ENCODE measurements at regions not wholly inside any gene's neighbourhood (a gene's known extent, or its start where the extent isn't known, plus 50 kb on each side); places are given as distances from the start of the nearest gene placed in this dataset.

DNA sequence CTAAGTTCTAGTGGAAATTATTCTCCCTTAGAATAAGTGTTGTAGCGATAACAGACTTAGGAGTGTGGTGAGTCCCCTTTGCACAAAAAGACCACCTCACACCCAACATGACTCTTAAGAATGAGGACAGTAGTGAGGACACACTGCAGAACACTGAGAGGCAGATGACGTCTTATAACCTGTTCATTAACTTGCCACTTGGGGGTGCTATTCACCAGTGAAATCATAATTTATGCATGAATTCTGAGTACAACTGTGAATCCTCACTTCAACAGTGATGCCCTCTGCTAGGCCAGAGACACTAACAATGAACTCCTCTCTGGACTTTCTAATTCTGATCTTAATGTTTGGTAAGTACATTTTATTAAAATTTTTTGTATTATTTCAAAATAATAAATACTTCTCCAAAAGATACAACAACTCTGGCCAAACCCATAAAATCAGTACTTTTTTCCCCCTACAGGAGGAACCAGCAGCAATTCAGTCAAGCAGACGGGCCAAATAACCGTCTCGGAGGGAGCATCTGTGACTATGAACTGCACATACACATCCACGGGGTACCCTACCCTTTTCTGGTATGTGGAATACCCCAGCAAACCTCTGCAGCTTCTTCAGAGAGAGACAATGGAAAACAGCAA, 274.7 kb downstream of the DAD1 start (continued):
- TF ChIP-seq, protein P1, sequence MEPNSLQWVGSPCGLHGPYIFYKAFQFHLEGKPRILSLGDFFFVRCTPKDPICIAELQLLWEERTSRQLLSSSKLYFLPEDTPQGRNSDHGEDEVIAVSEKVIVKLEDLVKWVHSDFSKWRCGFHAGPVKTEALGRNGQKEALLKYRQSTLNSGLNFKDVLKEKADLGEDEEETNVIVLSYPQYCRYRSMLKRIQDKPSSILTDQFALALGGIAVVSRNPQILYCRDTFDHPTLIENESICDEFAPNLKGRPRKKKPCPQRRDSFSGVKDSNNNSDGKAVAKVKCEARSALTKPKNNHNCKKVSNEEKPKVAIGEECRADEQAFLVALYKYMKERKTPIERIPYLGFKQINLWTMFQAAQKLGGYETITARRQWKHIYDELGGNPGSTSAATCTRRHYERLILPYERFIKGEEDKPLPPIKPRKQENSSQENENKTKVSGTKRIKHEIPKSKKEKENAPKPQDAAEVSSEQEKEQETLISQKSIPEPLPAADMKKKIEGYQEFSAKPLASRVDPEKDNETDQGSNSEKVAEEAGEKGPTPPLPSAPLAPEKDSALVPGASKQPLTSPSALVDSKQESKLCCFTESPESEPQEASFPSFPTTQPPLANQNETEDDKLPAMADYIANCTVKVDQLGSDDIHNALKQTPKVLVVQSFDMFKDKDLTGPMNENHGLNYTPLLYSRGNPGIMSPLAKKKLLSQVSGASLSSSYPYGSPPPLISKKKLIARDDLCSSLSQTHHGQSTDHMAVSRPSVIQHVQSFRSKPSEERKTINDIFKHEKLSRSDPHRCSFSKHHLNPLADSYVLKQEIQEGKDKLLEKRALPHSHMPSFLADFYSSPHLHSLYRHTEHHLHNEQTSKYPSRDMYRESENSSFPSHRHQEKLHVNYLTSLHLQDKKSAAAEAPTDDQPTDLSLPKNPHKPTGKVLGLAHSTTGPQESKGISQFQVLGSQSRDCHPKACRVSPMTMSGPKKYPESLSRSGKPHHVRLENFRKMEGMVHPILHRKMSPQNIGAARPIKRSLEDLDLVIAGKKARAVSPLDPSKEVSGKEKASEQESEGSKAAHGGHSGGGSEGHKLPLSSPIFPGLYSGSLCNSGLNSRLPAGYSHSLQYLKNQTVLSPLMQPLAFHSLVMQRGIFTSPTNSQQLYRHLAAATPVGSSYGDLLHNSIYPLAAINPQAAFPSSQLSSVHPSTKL (CRISPR knock-in tag; IDR thresholded peaks at IDR 0.05): 0 out of 2 replicates have a peak, but pooled peaks have one; percentile 23
- TF ChIP-seq, protein P2, sequence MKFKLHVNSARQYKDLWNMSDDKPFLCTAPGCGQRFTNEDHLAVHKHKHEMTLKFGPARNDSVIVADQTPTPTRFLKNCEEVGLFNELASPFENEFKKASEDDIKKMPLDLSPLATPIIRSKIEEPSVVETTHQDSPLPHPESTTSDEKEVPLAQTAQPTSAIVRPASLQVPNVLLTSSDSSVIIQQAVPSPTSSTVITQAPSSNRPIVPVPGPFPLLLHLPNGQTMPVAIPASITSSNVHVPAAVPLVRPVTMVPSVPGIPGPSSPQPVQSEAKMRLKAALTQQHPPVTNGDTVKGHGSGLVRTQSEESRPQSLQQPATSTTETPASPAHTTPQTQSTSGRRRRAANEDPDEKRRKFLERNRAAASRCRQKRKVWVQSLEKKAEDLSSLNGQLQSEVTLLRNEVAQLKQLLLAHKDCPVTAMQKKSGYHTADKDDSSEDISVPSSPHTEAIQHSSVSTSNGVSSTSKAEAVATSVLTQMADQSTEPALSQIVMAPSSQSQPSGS (CRISPR knock-in tag; IDR thresholded peaks at IDR 0.05): peak; percentile 44; the same call in 1 of the 2 replicates
- TF ChIP-seq ATF7-NPFF (CRISPR knock-in tag; IDR thresholded peaks at IDR 0.05; ENCODE audit: low read depth): no peak
- peak; percentile 70 for TF ChIP-seq SMC3 (IDR thresholded peaks at IDR 0.05; ENCODE audit: low read length)
- TF ChIP-seq, protein P3, sequence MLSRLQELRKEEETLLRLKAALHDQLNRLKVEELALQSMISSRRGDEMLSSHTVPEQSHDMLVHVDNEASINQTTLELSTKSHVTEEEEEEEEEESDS (CRISPR knock-in tag; IDR thresholded peaks at IDR 0.05; ENCODE audit: borderline replicate concordance): no peak
- TF ChIP-seq NR2C2 (CRISPR knock-in tag; IDR thresholded peaks at IDR 0.05; ENCODE audit: borderline replicate concordance): no peak
- TF ChIP-seq HMG20B (CRISPR knock-in tag; conservative IDR thresholded peaks at IDR 0.05): 0 out of 2 replicates have a peak, but pooled peaks have one; percentile 20
- TF ChIP-seq, protein P4, sequence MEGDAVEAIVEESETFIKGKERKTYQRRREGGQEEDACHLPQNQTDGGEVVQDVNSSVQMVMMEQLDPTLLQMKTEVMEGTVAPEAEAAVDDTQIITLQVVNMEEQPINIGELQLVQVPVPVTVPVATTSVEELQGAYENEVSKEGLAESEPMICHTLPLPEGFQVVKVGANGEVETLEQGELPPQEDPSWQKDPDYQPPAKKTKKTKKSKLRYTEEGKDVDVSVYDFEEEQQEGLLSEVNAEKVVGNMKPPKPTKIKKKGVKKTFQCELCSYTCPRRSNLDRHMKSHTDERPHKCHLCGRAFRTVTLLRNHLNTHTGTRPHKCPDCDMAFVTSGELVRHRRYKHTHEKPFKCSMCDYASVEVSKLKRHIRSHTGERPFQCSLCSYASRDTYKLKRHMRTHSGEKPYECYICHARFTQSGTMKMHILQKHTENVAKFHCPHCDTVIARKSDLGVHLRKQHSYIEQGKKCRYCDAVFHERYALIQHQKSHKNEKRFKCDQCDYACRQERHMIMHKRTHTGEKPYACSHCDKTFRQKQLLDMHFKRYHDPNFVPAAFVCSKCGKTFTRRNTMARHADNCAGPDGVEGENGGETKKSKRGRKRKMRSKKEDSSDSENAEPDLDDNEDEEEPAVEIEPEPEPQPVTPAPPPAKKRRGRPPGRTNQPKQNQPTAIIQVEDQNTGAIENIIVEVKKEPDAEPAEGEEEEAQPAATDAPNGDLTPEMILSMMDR (CRISPR knock-in tag; IDR thresholded peaks at IDR 0.05): peak; percentile 88
- peak; percentile 71 for TF ChIP-seq CREB1 (IDR thresholded peaks at IDR 0.05)
- no peak; the same call in 1 of the 2 replicates for TF ChIP-seq CREB1 (CRISPR knock-in tag; IDR thresholded peaks at IDR 0.05)
- TF ChIP-seq JUND (CRISPR knock-in tag; IDR thresholded peaks at IDR 0.05): no peak
- no peak for TF ChIP-seq SKI (IDR thresholded peaks at IDR 0.05; ENCODE audit: partially characterized antibody)
- TF ChIP-seq PPARG (CRISPR knock-in tag; conservative IDR thresholded peaks at IDR 0.05): no peak
- 0 out of 2 replicates have a peak, but pooled peaks have one; percentile 13 for TF ChIP-seq ZNF12 (CRISPR knock-in tag; IDR thresholded peaks at IDR 0.05)
- TF ChIP-seq, protein P5, sequence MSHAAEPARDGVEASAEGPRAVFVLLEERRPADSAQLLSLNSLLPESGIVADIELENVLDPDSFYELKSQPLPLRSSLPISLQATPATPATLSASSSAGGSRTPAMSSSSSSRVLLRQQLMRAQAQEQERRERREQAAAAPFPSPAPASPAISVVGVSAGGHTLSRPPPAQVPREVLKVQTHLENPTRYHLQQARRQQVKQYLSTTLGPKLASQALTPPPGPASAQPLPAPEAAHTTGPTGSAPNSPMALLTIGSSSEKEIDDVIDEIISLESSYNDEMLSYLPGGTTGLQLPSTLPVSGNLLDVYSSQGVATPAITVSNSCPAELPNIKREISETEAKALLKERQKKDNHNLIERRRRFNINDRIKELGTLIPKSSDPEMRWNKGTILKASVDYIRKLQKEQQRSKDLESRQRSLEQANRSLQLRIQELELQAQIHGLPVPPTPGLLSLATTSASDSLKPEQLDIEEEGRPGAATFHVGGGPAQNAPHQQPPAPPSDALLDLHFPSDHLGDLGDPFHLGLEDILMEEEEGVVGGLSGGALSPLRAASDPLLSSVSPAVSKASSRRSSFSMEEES (CRISPR knock-in tag; IDR thresholded peaks at IDR 0.05): no peak
- TF ChIP-seq, protein P6, sequence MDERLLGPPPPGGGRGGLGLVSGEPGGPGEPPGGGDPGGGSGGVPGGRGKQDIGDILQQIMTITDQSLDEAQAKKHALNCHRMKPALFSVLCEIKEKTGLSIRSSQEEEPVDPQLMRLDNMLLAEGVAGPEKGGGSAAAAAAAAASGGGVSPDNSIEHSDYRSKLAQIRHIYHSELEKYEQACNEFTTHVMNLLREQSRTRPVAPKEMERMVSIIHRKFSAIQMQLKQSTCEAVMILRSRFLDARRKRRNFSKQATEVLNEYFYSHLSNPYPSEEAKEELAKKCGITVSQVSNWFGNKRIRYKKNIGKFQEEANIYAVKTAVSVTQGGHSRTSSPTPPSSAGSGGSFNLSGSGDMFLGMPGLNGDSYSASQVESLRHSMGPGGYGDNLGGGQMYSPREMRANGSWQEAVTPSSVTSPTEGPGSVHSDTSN (CRISPR knock-in tag; IDR thresholded peaks at IDR 0.05): no peak
- TF ChIP-seq IRF2 (CRISPR knock-in tag; IDR thresholded peaks at IDR 0.05): 0 out of 2 replicates have a peak, but pooled peaks have one; percentile 35
- no peak for TF ChIP-seq RXRB (CRISPR knock-in tag; IDR thresholded peaks at IDR 0.05; ENCODE audit: borderline replicate concordance)
- TF ChIP-seq ZNF274 (CRISPR knock-in tag; IDR thresholded peaks at IDR 0.05): no peak
- TF ChIP-seq MIXL1 (CRISPR knock-in tag; IDR thresholded peaks at IDR 0.05): peak; percentile 96

Data from HepG2 (cell line).